PC-3 (cell line): ENCODE measurements at regions not wholly inside any gene's neighbourhood (a gene's known extent, or its start where the extent isn't known, plus 50 kb on each side); places are given as distances from the start of the nearest gene placed in this dataset.

Source experiments
- ATAC-seq: fragments of 200-7000 bp; cut with Tn5 transposase; 2 replicates; pipeline ENCODE4 v1.9.1; 2020; ENCODE audit warnings: mild to moderate bottlenecking, moderate library complexity
- BruUV-seq: library from RNA; stranded (reverse); fragments of 400-500 nt; replicated peaks from 2 replicates; lab custom pipeline; 2021; lab: Mats Ljungman, UMichigan
- CTCF ChIA-PET: fragments of 300-600 bp; sonication (Branson Sonifier 250); formaldehyde crosslinking; loops from one replicate; lab custom pipeline; 2022; ENCODE audit warnings: antibody characterized with exemption; lab: Charles Lee
- POLR2A ChIA-PET: fragments of 300-600 bp; sonication (Branson Sonifier 250); formaldehyde crosslinking; loops from one replicate; lab custom pipeline; 2022; ENCODE audit warnings: antibody characterized with exemption; ENCODE audit not compliant: unreplicated experiment; lab: Charles Lee
- DNase-seq: peaks from one replicate; pipeline ENCODE4 v3.0.0-alpha.2; 2015
- H2AFZ ChIP-seq: fragments of 300-600 bp; sonication (generic); 2 replicates; pipeline ENCODE4 v1.6.0; 2016; ENCODE audit warnings: antibody characterized with exemption, low read length
- H3F3A ChIP-seq: fragments of 300-600 bp; sonication (generic); one replicate; pipeline ENCODE4 v1.6.0; 2017; ENCODE audit warnings: antibody characterized with exemption, low read length, control low read depth, mild to moderate bottlenecking; ENCODE audit not compliant: unreplicated experiment
- H3K27ac ChIP-seq: fragments of 300-600 bp; sonication (generic); 2 replicates; pipeline ENCODE4 v1.5.1; 2016; ENCODE audit warnings: mild to moderate bottlenecking, low read length
- H3K27me3 ChIP-seq: fragments of 300-600 bp; sonication (generic); 2 replicates; pipeline ENCODE4 v1.6.1; 2016; ENCODE audit warnings: low read length, mixed read lengths
- H3K36me3 ChIP-seq: fragments of 300-600 bp; sonication (generic); 2 replicates; pipeline ENCODE4 v1.6.1; 2016; ENCODE audit warnings: low read depth, mixed run types, low read length, mixed read lengths
- H3K4me1 ChIP-seq: fragments of 300-600 bp; sonication (generic); 2 replicates; pipeline ENCODE4 v1.5.1; 2016; ENCODE audit warnings: low read length; ENCODE audit not compliant: insufficient read depth
- H3K4me2 ChIP-seq: fragments of 300-600 bp; sonication (generic); 2 replicates; pipeline ENCODE4 v1.6.0; 2016; ENCODE audit warnings: low read length
- H3K4me3 ChIP-seq: fragments of 300-600 bp; sonication (generic); 2 replicates; pipeline ENCODE4 v1.5.1; 2016; ENCODE audit warnings: mild to moderate bottlenecking, low read length, mixed read lengths
- H3K79me2 ChIP-seq: fragments of 300-600 bp; sonication (generic); 2 replicates; pipeline ENCODE4 v1.6.1; 2017; ENCODE audit warnings: low read length, mixed read lengths
- H3K9ac ChIP-seq: fragments of 300-600 bp; sonication (generic); 2 replicates; pipeline ENCODE4 v1.6.0; 2016; ENCODE audit warnings: mild to moderate bottlenecking, low read length
- H3K9me2 ChIP-seq: fragments of 300-600 bp; sonication (generic); replicated peaks from 2 replicates; pipeline ENCODE4 v1.6.1; 2016; ENCODE audit warnings: mixed run types, low read length, mixed read lengths
- H3K9me3 ChIP-seq: fragments of 300-600 bp; sonication (generic); 2 replicates; pipeline ENCODE4 v1.6.1; 2016; ENCODE audit warnings: low read length, mixed read lengths
- H4K20me1 ChIP-seq: fragments of 300-600 bp; sonication (generic); 2 replicates; pipeline ENCODE4 v1.6.1; 2016; ENCODE audit warnings: low read length, mixed read lengths
- EZH2 ChIP-seq: fragments of 300-600 bp; sonication (generic); IDR thresholded peaks from one replicate; pipeline ENCODE4 v1.6.1; 2017; ENCODE audit warnings: antibody characterized with exemption, mild to moderate bottlenecking, low read length; ENCODE audit not compliant: unreplicated experiment
- EZH2phosphoT487 ChIP-seq: fragments of 300-600 bp; sonication (generic); IDR thresholded peaks from 2 replicates; pipeline ENCODE4 v1.6.1; 2018; ENCODE audit warnings: mild to moderate bottlenecking, antibody characterized with exemption, low read length, borderline replicate concordance
- intact Hi-C: fragments of 100-400 bp; cut with micrococcal nuclease; formaldehyde crosslinking; loops from 2 replicates; pipeline ENCODE4 v1.9.0; 2023
- TF ChIP-seq, protein P1 (sequence below): fragments of 300-600 bp; sonication (generic); conservative IDR thresholded peaks from 2 replicates; pipeline ENCODE4 v1.5.1; 2017; ENCODE audit warnings: antibody characterized with exemption, low read depth, mild to moderate bottlenecking, low read length

DNA sequence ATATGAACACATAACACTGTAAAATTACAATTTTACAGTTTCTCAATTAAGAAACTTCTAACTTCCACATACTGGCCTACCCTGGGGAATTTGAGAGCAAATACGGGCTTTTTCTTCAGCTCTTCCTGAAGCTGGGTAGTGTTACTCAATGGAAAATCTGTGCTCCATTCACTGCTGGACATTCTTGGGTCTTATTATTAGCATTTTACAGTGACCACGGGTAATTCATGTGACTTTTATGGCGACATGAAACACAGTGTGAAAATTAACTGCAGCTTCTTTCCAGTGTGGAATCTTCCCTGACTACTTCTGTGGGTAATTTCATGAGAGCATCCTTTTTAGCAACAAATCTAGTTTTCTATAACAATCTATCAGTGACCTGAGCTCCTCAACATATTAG lies 423.7 kb upstream of the ANO5 start:
- TF ChIP-seq EZH2, result no peak
- TF ChIP-seq EZH2phosphoT487, result no peak
- TF ChIP-seq, protein P1, sequence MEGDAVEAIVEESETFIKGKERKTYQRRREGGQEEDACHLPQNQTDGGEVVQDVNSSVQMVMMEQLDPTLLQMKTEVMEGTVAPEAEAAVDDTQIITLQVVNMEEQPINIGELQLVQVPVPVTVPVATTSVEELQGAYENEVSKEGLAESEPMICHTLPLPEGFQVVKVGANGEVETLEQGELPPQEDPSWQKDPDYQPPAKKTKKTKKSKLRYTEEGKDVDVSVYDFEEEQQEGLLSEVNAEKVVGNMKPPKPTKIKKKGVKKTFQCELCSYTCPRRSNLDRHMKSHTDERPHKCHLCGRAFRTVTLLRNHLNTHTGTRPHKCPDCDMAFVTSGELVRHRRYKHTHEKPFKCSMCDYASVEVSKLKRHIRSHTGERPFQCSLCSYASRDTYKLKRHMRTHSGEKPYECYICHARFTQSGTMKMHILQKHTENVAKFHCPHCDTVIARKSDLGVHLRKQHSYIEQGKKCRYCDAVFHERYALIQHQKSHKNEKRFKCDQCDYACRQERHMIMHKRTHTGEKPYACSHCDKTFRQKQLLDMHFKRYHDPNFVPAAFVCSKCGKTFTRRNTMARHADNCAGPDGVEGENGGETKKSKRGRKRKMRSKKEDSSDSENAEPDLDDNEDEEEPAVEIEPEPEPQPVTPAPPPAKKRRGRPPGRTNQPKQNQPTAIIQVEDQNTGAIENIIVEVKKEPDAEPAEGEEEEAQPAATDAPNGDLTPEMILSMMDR, result no peak
- CTCF ChIA-PET, result no interaction called here
- DNase-seq, result no peak
- no peak overlapping the region for H3K9ac ChIP-seq
- H3F3A ChIP-seq, result no peaks in the 10 kb centered on the region
- no peaks in the 10 kb centered on the region for H3K36me3 ChIP-seq
- no peaks in the 10 kb centered on the region for H3K4me1 ChIP-seq
- H2AFZ ChIP-seq, result no peak overlapping the region
- H3K4me2 ChIP-seq, result no peak overlapping the region
- no peaks in the 10 kb centered on the region for H3K9me3 ChIP-seq
- no peaks in the 10 kb centered on the region for H3K27me3 ChIP-seq
- intact Hi-C loops, result no loop called here
- no peak for ATAC-seq
- H3K27ac ChIP-seq, result no peak overlapping the region
- no peaks in the 10 kb centered on the region for H3K9me2 ChIP-seq
- no peaks in the 10 kb centered on the region for H3K79me2 ChIP-seq
- no peaks in the 10 kb centered on the region for H4K20me1 ChIP-seq
- H3K4me3 ChIP-seq, result no peak overlapping the region
- BruUV-seq, result no TSS peak
- POLR2A ChIA-PET, result no interaction called here

DNA sequence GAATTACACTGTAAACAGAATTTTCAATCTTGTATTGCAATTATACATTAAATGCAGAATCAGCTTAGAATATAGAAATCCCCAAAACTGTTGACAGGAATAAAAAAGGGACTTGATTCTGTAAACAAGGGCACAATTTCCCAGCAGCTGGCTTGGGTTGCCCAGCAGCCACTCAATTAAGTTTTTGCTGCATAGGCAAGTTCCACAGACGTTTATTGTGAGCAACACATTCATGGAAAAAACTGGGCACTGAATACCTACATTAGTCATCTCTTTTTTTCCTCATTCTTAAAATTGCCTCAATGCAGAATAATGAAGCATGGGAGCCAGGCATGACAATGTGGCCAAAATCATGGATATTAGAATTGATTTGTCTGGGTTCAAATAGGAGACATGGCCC lies 421.8 kb upstream of the ANO5 start:
- ChIA-PET POLR2A (no interaction called here), CTCF (no interaction called here)
- Histone ChIP-seq H3K9me3 (no peaks in the 10 kb centered on the region), H3K79me2 (no peaks in the 10 kb centered on the region), H2AFZ (no peak overlapping the region), H3K4me2 (no peak overlapping the region), H3K9ac (no peak overlapping the region), H3K4me3 (no peak overlapping the region), H3K4me1 (no peaks in the 10 kb centered on the region), H3K27me3 (no peaks in the 10 kb centered on the region), H3K36me3 (no peaks in the 10 kb centered on the region), H3K9me2 (no peaks in the 10 kb centered on the region), H3F3A (no peaks in the 10 kb centered on the region), H3K27ac (no peak overlapping the region), H4K20me1 (no peaks in the 10 kb centered on the region)
- BruUV-seq, result no TSS peak
- intact Hi-C loops, result no loop called here
- DNase-seq (no peak), ATAC-seq (no peak)
- no peak for TF ChIP-seq EZH2phosphoT487
- TF ChIP-seq EZH2, result no peak

DNA sequence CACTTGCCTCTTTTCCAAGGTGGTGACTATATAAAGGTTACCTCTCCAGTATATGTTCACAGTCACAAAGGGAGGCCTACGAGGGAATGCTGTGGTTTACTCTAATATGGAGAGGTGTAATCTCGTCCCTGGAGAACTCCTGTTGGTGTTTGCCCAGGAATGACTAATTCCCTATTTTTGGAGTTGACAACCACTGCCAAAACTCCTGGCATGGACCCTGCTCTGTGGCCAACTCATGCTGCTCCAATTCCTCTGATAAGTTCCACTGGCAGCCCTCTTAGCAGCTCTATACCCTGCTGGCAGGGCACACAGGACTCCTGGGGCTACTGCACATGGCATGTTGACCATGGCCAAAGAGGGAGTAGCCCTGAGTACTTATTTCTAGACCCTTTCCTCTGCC lies 418.7 kb upstream of the ANO5 start:
- ATAC-seq (no peak), DNase-seq (peak; percentile 4)
- H3K4me1 ChIP-seq, result no peaks in the 10 kb centered on the region
- CTCF ChIA-PET, result no interaction called here
- no peaks in the 10 kb centered on the region for H3K36me3 ChIP-seq
- no peaks in the 10 kb centered on the region for H3K9me3 ChIP-seq
- no peaks in the 10 kb centered on the region for H3K9me2 ChIP-seq
- POLR2A ChIA-PET, result no interaction called here
- H3K27me3 ChIP-seq, result no peaks in the 10 kb centered on the region
- no peaks in the 10 kb centered on the region for H4K20me1 ChIP-seq
- no peak overlapping the region for H2AFZ ChIP-seq
- TF ChIP-seq EZH2phosphoT487 (no peak), EZH2 (no peak)
- TF ChIP-seq, protein P1, result no peak
- intact Hi-C loops, result no loop called here
- no peak overlapping the region for H3K4me3 ChIP-seq
- no peak overlapping the region for H3K27ac ChIP-seq
- no TSS peak for BruUV-seq
- H3K9ac ChIP-seq, result no peak overlapping the region
- no peak overlapping the region for H3K4me2 ChIP-seq
- no peaks in the 10 kb centered on the region for H3F3A ChIP-seq
- no peaks in the 10 kb centered on the region for H3K79me2 ChIP-seq
